Panc1 (cell line): ENCODE measurements at regions not wholly inside any gene's neighbourhood (a gene's known extent, or its start where the extent isn't known, plus 50 kb on each side); places are given as distances from the start of the nearest gene placed in this dataset.

ENCODE experiments used
- ATAC-seq: fragments of 200-7000 bp; cut with Tn5 transposase; 2 replicates; pipeline ENCODE4 v1.9.1; 2020; ENCODE audit warnings: mild to moderate bottlenecking, moderate library complexity
- BruUV-seq: library from RNA; stranded (reverse); fragments of 400-500 nt; replicated peaks from 2 replicates; lab custom pipeline; 2021; lab: Mats Ljungman, UMichigan
- CTCF ChIA-PET: fragments of 300-600 bp; sonication (Branson Sonifier 250); formaldehyde crosslinking; loops from one replicate; lab custom pipeline; 2022; ENCODE audit warnings: antibody characterized with exemption; lab: Charles Lee
- POLR2A ChIA-PET: fragments of 300-600 bp; sonication (Branson Sonifier 250); formaldehyde crosslinking; loops from one replicate; lab custom pipeline; 2022; ENCODE audit warnings: antibody characterized with exemption; lab: Charles Lee
- DNase-seq: peaks from one replicate; pipeline ENCODE4 v3.0.0-alpha.2; 2010; ENCODE audit warnings: low read depth, low spot score
- H3K27ac ChIP-seq: 2 replicates; pipeline ENCODE4 v1.5.1; 2011; ENCODE audit warnings: mild to moderate bottlenecking, low read length, inconsistent platforms
- H3K27me3 ChIP-seq: fragments of 200-500 bp; sonication (Bioruptor generic); 2 replicates; pipeline ENCODE4 v1.6.0; 2014; ENCODE audit warnings: low read length, inconsistent platforms; ENCODE audit not compliant: control insufficient read depth, insufficient read depth
- H3K36me3 ChIP-seq: fragments of 200-500 bp; sonication (Bioruptor generic); 2 replicates; pipeline ENCODE4 v1.5.1; 2014; ENCODE audit warnings: inconsistent platforms, mild to moderate bottlenecking, low read length, moderate library complexity; ENCODE audit not compliant: control insufficient read depth, insufficient read depth
- H3K4me1 ChIP-seq: 2 replicates; pipeline ENCODE4 v1.5.1; 2011; ENCODE audit warnings: inconsistent platforms, mild to moderate bottlenecking, low read length, moderate library complexity; ENCODE audit not compliant: control insufficient read depth, insufficient read depth
- H3K4me3 ChIP-seq, 2 experiments: 2 replicates each; pipeline ENCODE4 v1.5.1; 2011 to 2012; ENCODE audit warnings: low read depth in 2 of 2, low read length in 2 of 2, mild to moderate bottlenecking in 2 of 2, inconsistent platforms in 1 of 2, moderate library complexity in 1 of 2
- H3K9me3 ChIP-seq: fragments of 200-500 bp; sonication (Bioruptor generic); 2 replicates; pipeline ENCODE4 v1.5.1; 2014; ENCODE audit warnings: low read depth, mild to moderate bottlenecking, inconsistent platforms, low read length, moderate library complexity; ENCODE audit not compliant: control insufficient read depth, insufficient read depth
- CTCF ChIP-seq: fragments of 450-650 bp; IDR thresholded peaks from 2 replicates; pipeline ENCODE4 v1.5.1; 2017; ENCODE audit warnings: mild to moderate bottlenecking
- POLR2AphosphoS5 ChIP-seq: IDR thresholded peaks from 2 replicates; pipeline ENCODE4 v1.6.1; 2012; ENCODE audit warnings: mild to moderate bottlenecking, low read depth, low read length, moderate library complexity
- REST ChIP-seq, 2 experiments: IDR thresholded peaks; 2 replicates each; pipeline ENCODE4 v1.6.1; 2011 to 2012; ENCODE audit warnings: low read depth in 2 of 2, control low read depth in 1 of 2, low read length in 1 of 2, mild to moderate bottlenecking in 1 of 2, moderate library complexity in 1 of 2; ENCODE audit not compliant: insufficient read depth in 1 of 2
- SIN3A ChIP-seq: IDR thresholded peaks from 2 replicates; pipeline ENCODE4 v1.6.1; 2012; ENCODE audit warnings: low read depth, mild to moderate bottlenecking, low read length, moderate library complexity, borderline replicate concordance; ENCODE audit not compliant: insufficient read depth
- TCF7L2 ChIP-seq: IDR thresholded peaks from 2 replicates; pipeline ENCODE4 v1.6.1; 2011; ENCODE audit warnings: mild to moderate bottlenecking, low read depth, low read length, inconsistent platforms
- in situ Hi-C: cut with HindIII; loops from 2 replicates; pipeline ENCODE4 v1.10.0; 2016; ENCODE audit warnings: low sequenced_read_pairs, low pct_unique_long_range_greater_than_20kb
- intact Hi-C: fragments of 100-400 bp; cut with micrococcal nuclease; formaldehyde crosslinking; loops from one replicate; pipeline ENCODE4 v1.10.0; 2022; ENCODE audit not compliant: unreplicated experiment

- ATAC-seq (no peak), DNase-seq (no peak)
- Histone ChIP-seq H3K9me3 (no peaks in the 10 kb centered on the region), H3K4me3 (no peak overlapping the region), H3K36me3 (no peaks in the 10 kb centered on the region), H3K27ac (no peak overlapping the region), H3K4me1 (no peaks in the 10 kb centered on the region), H3K27me3 (no peaks in the 10 kb centered on the region)
- in situ Hi-C loops, result no loop called here
- POLR2A ChIA-PET, result no interaction called here
- CTCF ChIA-PET, result no interaction called here
- no TSS peak for BruUV-seq
- no peak for TF ChIP-seq REST (IDR thresholded peaks at IDR 0.05; ENCODE audit: insufficient read depth in 1 of 2, low read depth in 2 of 2, low read length in 1 of 2)
- no peak for TF ChIP-seq SIN3A
- no peak for TF ChIP-seq TCF7L2
- TF ChIP-seq CTCF, result no peak
- TF ChIP-seq POLR2AphosphoS5, result no peak
- intact Hi-C loops, result no loop called here
Observed at GRCh38 chr10:3530346-3530745, 254.7 kb downstream of the KLF6 start.

GRCh38 chr10:3529691-3530090 lies 255.3 kb downstream of the KLF6 start:
- ATAC-seq (no peak), DNase-seq (no peak)
- POLR2A ChIA-PET, result no interaction called here
- no peaks in the 10 kb centered on the region for H3K4me1 ChIP-seq
- no peak for TF ChIP-seq SIN3A
- TF ChIP-seq TCF7L2, result no peak
- TF ChIP-seq POLR2AphosphoS5, result no peak
- no peak for TF ChIP-seq REST (IDR thresholded peaks at IDR 0.05; ENCODE audit: insufficient read depth in 1 of 2, low read depth in 2 of 2, low read length in 1 of 2)
- in situ Hi-C loops, result no loop called here
- no peak overlapping the region for H3K4me3 ChIP-seq
- H3K27ac ChIP-seq, result no peak overlapping the region
- H3K27me3 ChIP-seq, result no peaks in the 10 kb centered on the region
- CTCF ChIA-PET, result no interaction called here
- no peaks in the 10 kb centered on the region for H3K36me3 ChIP-seq
- no TSS peak for BruUV-seq
- no peaks in the 10 kb centered on the region for H3K9me3 ChIP-seq
- intact Hi-C loops, result no loop called here
